ENCODE measurements at regions not wholly inside any gene's neighbourhood (a gene's known extent, or its start where the extent isn't known, plus 50 kb on each side); places are given as distances from the start of the nearest gene placed in this dataset.
"Not testable (repeated sequence)": the region's sequence is repeated elsewhere in the genome, so short reads cannot be mapped to it uniquely, and the experiment has no call there.

- DNase-seq, result no peak
Measured at GRCh38 chr21:17066006-17066405, 446.8 kb upstream of the CXADR start.

- no peak for DNase-seq
Measured at GRCh38 chr21:17071093-17071492, 441.8 kb upstream of the CXADR start.

GRCh38 chr21:17081193-17081592, 431.6 kb upstream of the CXADR start:
- DNase-seq, result no peak

- DNase-seq, result no peak
Measured at GRCh38 chr21:17082843-17083483, 429.9 kb upstream of the CXADR start.

GRCh38 chr21:17085707-17086106, 427.1 kb upstream of the CXADR start:
- DNase-seq, result no peak

- DNase-seq, result no peak
Measured at GRCh38 chr21:17088500-17088899, 424.3 kb upstream of the CXADR start.

GRCh38 chr21:17089091-17089491, 423.8 kb upstream of the CXADR start:
- no peak for DNase-seq

GRCh38 chr21:17101696-17102095, 411.1 kb upstream of the CXADR start:
- DNase-seq, result no peak

GRCh38 chr21:17105932-17106331, 406.9 kb upstream of the CXADR start:
- DNase-seq, result no peak

- DNase-seq, result no peak
Measured at GRCh38 chr21:17114045-17114444, 398.8 kb upstream of the CXADR start.

GRCh38 chr21:17118638-17119384, 394.0 kb upstream of the CXADR start:
- no peak for DNase-seq

GRCh38 chr21:17119466-17120297, 393.2 kb upstream of the CXADR start:
- DNase-seq, result no peak

GRCh38 chr21:17127395-17127794, 385.4 kb upstream of the CXADR start:
- DNase-seq, result not testable (repeated sequence)

GRCh38 chr21:17128132-17128531, 384.7 kb upstream of the CXADR start:
- DNase-seq, result no peak

GRCh38 chr21:17139159-17139558, 373.7 kb upstream of the CXADR start:
- not testable (repeated sequence) for DNase-seq

GRCh38 chr21:17139696-17140095, 373.1 kb upstream of the CXADR start:
- DNase-seq, result no peak

GRCh38 chr21:17146426-17146825, 366.4 kb upstream of the CXADR start:
- DNase-seq, result no peak

GRCh38 chr21:17159697-17160096, 353.1 kb upstream of the CXADR start:
- no peak for DNase-seq

- DNase-seq, result no peak
Measured at GRCh38 chr21:17185674-17186073, 327.2 kb upstream of the CXADR start.

- DNase-seq, result no peak
Measured at GRCh38 chr21:17189963-17190362, 322.9 kb upstream of the CXADR start.

GRCh38 chr21:17191346-17191993, 321.4 kb upstream of the CXADR start:
- DNase-seq, result no peak

- DNase-seq, result no peak
Measured at GRCh38 chr21:17195351-17195750, 317.5 kb upstream of the CXADR start.

- no peak for DNase-seq
Measured at GRCh38 chr21:17195976-17196375, 316.9 kb upstream of the CXADR start.
